Ovary (tissue), 3 donors: ENCODE measurements at regions not wholly inside any gene's neighbourhood (a gene's known extent, or its start where the extent isn't known, plus 50 kb on each side); places are given as distances from the start of the nearest gene placed in this dataset.

ENCODE experiments used
- EP300 ChIP-seq: sonication (generic); formaldehyde crosslinking; IDR thresholded peaks from one replicate; pipeline ENCODE4 v1.6.1; 2017; ENCODE audit warnings: antibody characterized with exemption
- TF ChIP-seq, protein P1 (sequence below), 3 donors: fragments of 450-650 bp in 2 of 3; fragments of 200-600 bp in 1 of 3; IDR thresholded peaks; one replicate each; pipeline versions ENCODE4 v1.5.1 to v1.8.0; 2016 to 2022; ENCODE audit warnings: antibody characterized with exemption in 3 of 3, mild to moderate bottlenecking in 1 of 3
- donor health status: DM: no; HTN: no; CAD: no.

DNA sequence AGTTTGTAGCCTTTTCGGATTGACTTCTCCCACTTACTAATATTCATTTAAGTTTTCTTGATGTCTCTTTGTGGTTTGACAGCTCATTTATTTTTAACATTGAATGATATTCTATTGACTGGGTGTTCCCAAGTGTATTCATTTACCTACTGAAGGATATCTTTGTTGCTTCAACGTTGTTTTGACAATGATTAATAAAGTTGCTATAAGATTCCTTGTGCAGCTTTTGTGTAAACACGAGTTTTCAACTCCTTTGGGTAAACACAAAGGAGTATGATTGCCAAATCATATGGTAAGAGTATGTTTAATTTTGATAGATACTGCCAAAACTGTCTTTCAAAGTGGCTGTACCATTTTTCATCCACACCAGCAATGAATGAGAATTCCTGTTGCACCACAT, 1200.9 kb downstream of the DSC3 start:
- TF ChIP-seq, protein P1, sequence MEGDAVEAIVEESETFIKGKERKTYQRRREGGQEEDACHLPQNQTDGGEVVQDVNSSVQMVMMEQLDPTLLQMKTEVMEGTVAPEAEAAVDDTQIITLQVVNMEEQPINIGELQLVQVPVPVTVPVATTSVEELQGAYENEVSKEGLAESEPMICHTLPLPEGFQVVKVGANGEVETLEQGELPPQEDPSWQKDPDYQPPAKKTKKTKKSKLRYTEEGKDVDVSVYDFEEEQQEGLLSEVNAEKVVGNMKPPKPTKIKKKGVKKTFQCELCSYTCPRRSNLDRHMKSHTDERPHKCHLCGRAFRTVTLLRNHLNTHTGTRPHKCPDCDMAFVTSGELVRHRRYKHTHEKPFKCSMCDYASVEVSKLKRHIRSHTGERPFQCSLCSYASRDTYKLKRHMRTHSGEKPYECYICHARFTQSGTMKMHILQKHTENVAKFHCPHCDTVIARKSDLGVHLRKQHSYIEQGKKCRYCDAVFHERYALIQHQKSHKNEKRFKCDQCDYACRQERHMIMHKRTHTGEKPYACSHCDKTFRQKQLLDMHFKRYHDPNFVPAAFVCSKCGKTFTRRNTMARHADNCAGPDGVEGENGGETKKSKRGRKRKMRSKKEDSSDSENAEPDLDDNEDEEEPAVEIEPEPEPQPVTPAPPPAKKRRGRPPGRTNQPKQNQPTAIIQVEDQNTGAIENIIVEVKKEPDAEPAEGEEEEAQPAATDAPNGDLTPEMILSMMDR (IDR thresholded peaks at IDR 0.05), result no peak
- TF ChIP-seq EP300, result no peak
